LNCaP clone FGC (cell line): ENCODE measurements at regions not wholly inside any gene's neighbourhood (a gene's known extent, or its start where the extent isn't known, plus 50 kb on each side); places are given as distances from the start of the nearest gene placed in this dataset.
"Not testable (repeated sequence)": the region's sequence is repeated elsewhere in the genome, so short reads cannot be mapped to it uniquely, and the experiment has no call there.

Experiments
- DNase-seq: peaks from one replicate; pipeline ENCODE4 v3.0.0-alpha.2; 2011; ENCODE audit warnings: low read depth
- H3K4me3 ChIP-seq: 2 replicates; pipeline ENCODE4 v1.5.1; 2011; ENCODE audit warnings: mild to moderate bottlenecking, low read depth, low read length, control low read depth
- TF ChIP-seq, protein P1 (sequence below): IDR thresholded peaks from 2 replicates; pipeline ENCODE4 v1.5.1; 2012; ENCODE audit warnings: mild to moderate bottlenecking; ENCODE audit not compliant: control insufficient read depth, insufficient read depth; ENCODE audit errors: extremely low read depth

DNA sequence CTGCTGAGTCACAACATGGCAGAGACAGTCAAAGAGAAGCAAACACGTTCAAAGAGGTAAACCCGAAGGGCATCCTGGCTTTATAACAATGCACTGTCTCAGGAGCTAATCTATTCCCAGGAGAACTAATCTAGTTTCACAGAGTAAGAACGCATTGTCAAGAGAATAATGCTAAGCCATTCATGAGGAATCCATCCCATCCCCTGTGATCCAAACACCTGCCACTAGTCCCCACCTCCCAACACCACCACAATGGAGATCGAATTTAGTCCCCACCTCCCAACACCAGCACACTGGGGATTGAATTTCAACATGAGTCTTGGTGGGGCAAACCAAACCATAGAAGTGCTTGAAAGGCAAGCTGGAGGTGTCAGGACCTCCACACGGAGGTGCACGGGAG, 231.5 kb upstream of the ID4 start:
- no peak for DNase-seq
- TF ChIP-seq, protein P1, sequence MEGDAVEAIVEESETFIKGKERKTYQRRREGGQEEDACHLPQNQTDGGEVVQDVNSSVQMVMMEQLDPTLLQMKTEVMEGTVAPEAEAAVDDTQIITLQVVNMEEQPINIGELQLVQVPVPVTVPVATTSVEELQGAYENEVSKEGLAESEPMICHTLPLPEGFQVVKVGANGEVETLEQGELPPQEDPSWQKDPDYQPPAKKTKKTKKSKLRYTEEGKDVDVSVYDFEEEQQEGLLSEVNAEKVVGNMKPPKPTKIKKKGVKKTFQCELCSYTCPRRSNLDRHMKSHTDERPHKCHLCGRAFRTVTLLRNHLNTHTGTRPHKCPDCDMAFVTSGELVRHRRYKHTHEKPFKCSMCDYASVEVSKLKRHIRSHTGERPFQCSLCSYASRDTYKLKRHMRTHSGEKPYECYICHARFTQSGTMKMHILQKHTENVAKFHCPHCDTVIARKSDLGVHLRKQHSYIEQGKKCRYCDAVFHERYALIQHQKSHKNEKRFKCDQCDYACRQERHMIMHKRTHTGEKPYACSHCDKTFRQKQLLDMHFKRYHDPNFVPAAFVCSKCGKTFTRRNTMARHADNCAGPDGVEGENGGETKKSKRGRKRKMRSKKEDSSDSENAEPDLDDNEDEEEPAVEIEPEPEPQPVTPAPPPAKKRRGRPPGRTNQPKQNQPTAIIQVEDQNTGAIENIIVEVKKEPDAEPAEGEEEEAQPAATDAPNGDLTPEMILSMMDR = no peak
- H3K4me3 ChIP-seq = no peak overlapping the region

DNA sequence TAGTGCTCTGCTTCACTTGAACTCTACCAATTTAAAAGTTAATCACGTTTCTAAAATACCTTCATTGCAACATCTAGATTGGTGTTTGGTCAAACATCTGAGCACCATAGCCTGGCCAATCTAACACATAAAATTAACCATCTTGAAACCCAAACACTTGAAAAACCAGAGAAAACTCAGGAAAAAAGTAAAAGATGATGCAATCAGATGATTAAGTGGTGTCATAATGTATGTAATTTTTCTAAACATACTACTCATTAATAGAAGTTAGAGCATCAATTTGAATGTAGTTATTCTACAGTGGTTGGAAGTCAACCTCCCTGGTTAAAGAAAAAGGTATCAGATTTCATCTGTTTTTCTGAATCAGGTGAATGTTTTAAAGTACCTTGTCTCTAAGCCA, 228.6 kb upstream of the ID4 start:
- no peak overlapping the region for H3K4me3 ChIP-seq
- DNase-seq = no peak
- TF ChIP-seq, protein P1 = no peak

DNA sequence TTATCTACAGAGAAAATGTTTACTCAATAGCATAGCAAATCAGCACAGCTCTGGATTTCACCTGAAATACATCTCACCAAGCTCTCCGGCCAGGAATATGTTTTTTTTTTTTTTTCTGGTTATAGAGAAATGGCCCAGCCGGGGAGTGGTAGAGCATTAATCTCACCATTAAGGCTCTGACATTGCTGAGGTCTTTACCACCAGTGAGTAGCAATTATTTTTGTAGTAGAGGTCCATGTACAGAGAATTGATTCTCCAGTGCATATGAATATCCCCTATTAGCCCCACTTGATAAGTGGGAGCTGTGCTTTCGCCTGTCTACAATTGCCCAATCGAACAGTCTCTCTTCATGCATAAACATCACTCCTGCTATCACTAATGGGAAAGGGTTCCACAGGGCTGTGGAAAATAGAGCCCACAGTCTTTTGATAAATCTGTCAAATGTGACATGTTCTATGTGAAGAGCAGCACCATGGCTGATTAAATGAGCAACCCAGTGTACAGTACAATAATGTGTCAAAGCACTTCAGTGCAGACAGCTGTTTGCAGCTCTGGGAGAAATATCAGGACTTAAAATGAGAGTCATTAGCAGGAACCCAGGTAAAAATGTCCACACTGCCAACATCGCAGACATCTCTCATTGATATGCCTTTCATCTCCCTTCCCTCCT, 227.1 kb upstream of the ID4 start:
- DNase-seq = no peak
- H3K4me3 ChIP-seq = no peak overlapping the region
- TF ChIP-seq, protein P1 = no peak

DNA sequence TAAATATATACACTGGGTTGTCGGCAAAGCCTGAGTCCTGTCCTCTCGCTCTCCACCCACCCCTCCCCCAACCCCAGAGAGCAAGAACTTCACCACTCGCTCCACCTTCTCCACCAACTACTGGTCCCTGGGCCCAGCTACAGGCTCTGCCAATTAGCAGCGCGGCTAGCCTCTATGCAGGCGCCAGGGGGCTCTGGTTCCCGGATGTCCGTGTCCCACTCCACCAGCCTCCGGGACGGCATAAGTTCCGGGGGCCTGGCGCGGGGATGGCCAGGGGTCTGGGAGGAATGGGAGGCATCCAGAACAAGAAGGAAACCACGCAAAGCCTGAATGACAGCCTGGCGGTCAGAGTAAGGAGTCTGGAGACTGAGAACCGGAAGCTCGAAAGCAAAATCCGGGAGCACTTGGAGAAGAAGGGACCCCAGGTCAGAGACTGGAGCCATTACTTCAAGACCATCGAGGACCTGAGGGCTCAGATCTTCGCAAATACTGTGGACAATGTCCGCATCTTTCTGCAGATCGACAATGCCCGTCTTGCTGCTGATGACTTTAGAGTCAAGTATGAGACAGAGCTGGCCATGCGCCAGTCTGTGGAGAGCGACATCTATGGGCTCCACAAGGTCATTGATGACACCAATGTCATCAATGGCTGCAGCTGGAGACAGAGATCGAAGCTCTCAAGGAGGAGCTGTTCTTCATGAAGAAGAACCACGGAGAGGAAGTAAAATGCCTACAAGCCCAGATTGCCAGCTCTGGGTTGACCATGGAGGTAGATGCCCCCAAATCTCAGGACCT, 224.3 kb upstream of the ID4 start:
- not testable (repeated sequence) for H3K4me3 ChIP-seq, DNase-seq

DNA sequence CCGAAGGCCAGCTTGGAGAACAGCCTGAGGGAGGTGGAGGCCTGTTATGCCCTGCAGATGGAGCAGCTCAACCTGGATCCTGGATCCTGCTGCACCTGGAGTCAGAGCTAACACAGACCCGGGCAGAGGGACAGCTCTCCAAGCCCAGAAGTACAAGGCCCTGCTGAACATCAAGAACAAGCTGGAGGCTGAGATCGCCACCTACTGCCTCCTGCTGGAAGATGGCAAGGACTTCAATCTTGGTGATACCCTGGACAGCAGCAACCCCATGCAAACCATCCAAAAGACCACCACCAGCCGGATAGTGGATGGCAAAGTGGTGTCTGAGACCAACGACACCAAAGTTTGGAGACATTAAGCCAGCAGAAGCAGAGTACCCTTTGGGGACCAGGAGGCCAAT, 223.5 kb upstream of the ID4 start:
- no peak overlapping the region for H3K4me3 ChIP-seq
- DNase-seq = peak; percentile 1

DNA sequence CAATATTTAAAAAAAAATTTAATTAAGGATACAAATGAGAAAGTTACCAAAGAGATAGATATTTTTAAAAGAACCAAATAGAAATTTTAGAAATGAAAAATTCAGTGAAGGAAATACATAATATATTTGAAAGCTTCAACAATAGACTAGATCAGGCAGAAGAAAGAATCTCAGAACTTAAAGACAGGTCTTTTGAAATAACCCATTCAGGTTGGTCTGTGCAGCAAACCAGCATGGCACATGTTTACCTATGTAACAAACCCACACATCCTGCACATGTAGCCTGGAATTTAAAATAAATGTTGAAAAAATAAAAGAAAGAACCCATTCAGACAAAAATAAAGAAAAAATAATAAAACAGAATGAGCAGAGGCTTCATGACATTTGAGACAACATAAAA, 221.1 kb upstream of the ID4 start:
- TF ChIP-seq, protein P1 = no peak
- no peak overlapping the region for H3K4me3 ChIP-seq
- no peak for DNase-seq

More for the DNA sequence above, 223.5 kb upstream of the ID4 start:
- TF ChIP-seq, protein P1 = peak; percentile 28

DNA sequence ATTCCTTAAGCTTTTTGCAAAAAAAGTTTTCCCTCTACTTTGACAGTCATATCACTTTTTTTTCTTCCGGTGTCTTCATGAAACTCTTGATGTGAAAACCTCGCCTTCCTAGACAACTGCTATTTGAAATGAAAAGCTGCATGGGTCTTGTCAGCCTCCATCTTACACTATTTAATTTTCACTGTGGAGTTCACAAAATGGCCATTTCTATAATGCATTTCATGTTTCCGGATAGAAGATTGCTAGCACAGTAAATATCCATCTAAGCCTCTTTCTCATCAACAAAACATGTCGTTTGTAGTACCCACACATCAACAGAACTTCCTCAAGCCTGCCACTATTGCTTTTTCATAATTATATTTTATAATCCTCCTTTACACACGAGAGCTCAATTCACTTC, 204.9 kb upstream of the ID4 start:
- DNase-seq = no peak
- TF ChIP-seq, protein P1 = no peak
- no peak overlapping the region for H3K4me3 ChIP-seq
